NCI-H2029 (cell line): ENCODE measurements at regions not wholly inside any gene's neighbourhood (a gene's known extent, or its start where the extent isn't known, plus 50 kb on each side); places are given as distances from the start of the nearest gene placed in this dataset.
"Not testable (repeated sequence)": the region's sequence is repeated elsewhere in the genome, so short reads cannot be mapped to it uniquely, and the experiment has no call there.

Experiments
- DNase-seq: peaks from one replicate; lab custom pipeline; 2025; lab: John Stamatoyannopoulos, UW

GRCh38 chr6:113202852-113203714, 654.1 kb upstream of the MARCKS start:
- DNase-seq = no peak

- no peak for DNase-seq
Measured at GRCh38 chr6:113203715-113204110, 653.4 kb upstream of the MARCKS start.

- no peak for DNase-seq
Measured at GRCh38 chr6:113205553-113205952, 651.6 kb upstream of the MARCKS start.

GRCh38 chr6:113208726-113209125, 648.4 kb upstream of the MARCKS start:
- no peak for DNase-seq

GRCh38 chr6:113209315-113209714, 647.8 kb upstream of the MARCKS start:
- DNase-seq = no peak

- no peak for DNase-seq
Measured at GRCh38 chr6:113211170-113211569, 646.0 kb upstream of the MARCKS start.

GRCh38 chr6:113219783-113220182, 637.4 kb upstream of the MARCKS start:
- no peak for DNase-seq

GRCh38 chr6:113220832-113221231, 636.3 kb upstream of the MARCKS start:
- no peak for DNase-seq

- no peak for DNase-seq
Measured at GRCh38 chr6:113221850-113222249, 635.3 kb upstream of the MARCKS start.

- no peak for DNase-seq
Measured at GRCh38 chr6:113246186-113246585, 611.0 kb upstream of the MARCKS start.

- DNase-seq = no peak
Measured at GRCh38 chr6:113248532-113248931, 608.6 kb upstream of the MARCKS start.

GRCh38 chr6:113254194-113254593, 603.0 kb upstream of the MARCKS start:
- DNase-seq = not testable (repeated sequence)

GRCh38 chr6:113258771-113259170, 598.4 kb upstream of the MARCKS start:
- DNase-seq = no peak

- DNase-seq = no peak
Measured at GRCh38 chr6:113271437-113271836, 585.7 kb upstream of the MARCKS start.

GRCh38 chr6:113276601-113277000, 580.5 kb upstream of the MARCKS start:
- DNase-seq = no peak

GRCh38 chr6:113277111-113277510, 580.0 kb upstream of the MARCKS start:
- DNase-seq = peak; percentile 10

GRCh38 chr6:113281014-113281413, 576.1 kb upstream of the MARCKS start:
- DNase-seq = no peak

- DNase-seq = no peak
Measured at GRCh38 chr6:113281431-113281830, 575.7 kb upstream of the MARCKS start.

- no peak for DNase-seq
Measured at GRCh38 chr6:113287396-113287795, 569.7 kb upstream of the MARCKS start.

- DNase-seq = no peak
Measured at GRCh38 chr6:113288409-113288808, 568.7 kb upstream of the MARCKS start.

- DNase-seq = no peak
Measured at GRCh38 chr6:113289166-113289565, 568.0 kb upstream of the MARCKS start.

- no peak for DNase-seq
Measured at GRCh38 chr6:113290684-113291083, 566.5 kb upstream of the MARCKS start.

- DNase-seq = no peak
Measured at GRCh38 chr6:113291751-113292445, 565.2 kb upstream of the MARCKS start.
